ENCODE measurements at regions not wholly inside any gene's neighbourhood (a gene's known extent, or its start where the extent isn't known, plus 50 kb on each side); places are given as distances from the start of the nearest gene placed in this dataset.

GRCh38 chr7:46177821-46178220, 256.7 kb upstream of the IGFBP3 start:
- Histone ChIP-seq H3K36me3 (no peaks in the 10 kb centered on the region), H3K9me3 (no peaks in the 10 kb centered on the region), H3K27me3 (replicated peaks; ENCODE audit: insufficient read depth) (no peaks in the 10 kb centered on the region), H3K27ac (no peak overlapping the region), H3K4me3 (no peak overlapping the region), H3K4me1 (replicated peaks) (no peaks in the 10 kb centered on the region)
- DNase-seq (ENCODE audit: low spot score): no peak
- WGBS: 95% methylated on average over 2 of the region's 2 CpGs
- TF ChIP-seq, protein P1, sequence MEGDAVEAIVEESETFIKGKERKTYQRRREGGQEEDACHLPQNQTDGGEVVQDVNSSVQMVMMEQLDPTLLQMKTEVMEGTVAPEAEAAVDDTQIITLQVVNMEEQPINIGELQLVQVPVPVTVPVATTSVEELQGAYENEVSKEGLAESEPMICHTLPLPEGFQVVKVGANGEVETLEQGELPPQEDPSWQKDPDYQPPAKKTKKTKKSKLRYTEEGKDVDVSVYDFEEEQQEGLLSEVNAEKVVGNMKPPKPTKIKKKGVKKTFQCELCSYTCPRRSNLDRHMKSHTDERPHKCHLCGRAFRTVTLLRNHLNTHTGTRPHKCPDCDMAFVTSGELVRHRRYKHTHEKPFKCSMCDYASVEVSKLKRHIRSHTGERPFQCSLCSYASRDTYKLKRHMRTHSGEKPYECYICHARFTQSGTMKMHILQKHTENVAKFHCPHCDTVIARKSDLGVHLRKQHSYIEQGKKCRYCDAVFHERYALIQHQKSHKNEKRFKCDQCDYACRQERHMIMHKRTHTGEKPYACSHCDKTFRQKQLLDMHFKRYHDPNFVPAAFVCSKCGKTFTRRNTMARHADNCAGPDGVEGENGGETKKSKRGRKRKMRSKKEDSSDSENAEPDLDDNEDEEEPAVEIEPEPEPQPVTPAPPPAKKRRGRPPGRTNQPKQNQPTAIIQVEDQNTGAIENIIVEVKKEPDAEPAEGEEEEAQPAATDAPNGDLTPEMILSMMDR (IDR thresholded peaks at IDR 0.05): no peak
- TF ChIP-seq POLR2A (IDR thresholded peaks at IDR 0.05) (no peak), POLR2AphosphoS5 (IDR thresholded peaks at IDR 0.05) (no peak)
- intact Hi-C loops (cut with DNase I): no loop called here

DNA sequence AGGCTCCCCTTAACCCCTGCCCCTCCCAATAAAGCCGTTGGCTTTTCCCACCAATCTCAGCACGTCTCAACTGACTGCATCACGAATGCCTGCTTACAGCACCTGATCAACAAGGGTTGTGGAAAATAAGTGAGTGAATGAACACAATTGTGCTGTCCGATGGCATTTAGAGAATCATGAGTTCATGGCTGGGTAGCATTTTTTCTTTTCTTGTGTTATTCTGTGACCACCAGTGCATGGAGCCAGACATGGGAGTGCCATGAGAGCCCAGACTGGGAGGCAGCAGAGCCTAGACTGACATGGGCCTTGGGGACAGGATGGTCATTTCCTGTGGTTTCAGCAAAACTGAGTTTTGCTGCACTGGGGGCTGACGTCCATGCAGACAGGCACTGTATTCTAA, 254.1 kb upstream of the IGFBP3 start:
- DNase-seq (ENCODE audit: low spot score): no peak
- TF ChIP-seq, protein P1 (IDR thresholded peaks at IDR 0.05): no peak
- no peak for TF ChIP-seq POLR2A (IDR thresholded peaks at IDR 0.05)
- TF ChIP-seq POLR2AphosphoS5 (IDR thresholded peaks at IDR 0.05): no peak
- H3K9me3 ChIP-seq: no peaks in the 10 kb centered on the region
- no peak overlapping the region for H3K4me3 ChIP-seq
- H3K27ac ChIP-seq: no peak overlapping the region
- intact Hi-C loops (cut with DNase I): no loop called here
- 73% methylated on average over 5 of the region's 5 CpGs for WGBS
- no peaks in the 10 kb centered on the region for H3K27me3 ChIP-seq (replicated peaks; ENCODE audit: insufficient read depth)
- H3K36me3 ChIP-seq: no peaks in the 10 kb centered on the region
- no peaks in the 10 kb centered on the region for H3K4me1 ChIP-seq (replicated peaks)

- intact Hi-C loops (cut with DNase I): no loop called here
- 15% methylated on average over 2 of the region's 2 CpGs for WGBS
- Histone ChIP-seq H3K9me3 (no peaks in the 10 kb centered on the region), H3K4me3 (no peak overlapping the region), H3K4me1 (replicated peaks) (no peaks in the 10 kb centered on the region), H3K27me3 (replicated peaks; ENCODE audit: insufficient read depth) (no peaks in the 10 kb centered on the region), H3K36me3 (no peaks in the 10 kb centered on the region), H3K27ac (no peak overlapping the region)
- DNase-seq (ENCODE audit: low spot score): no peak
- no peak for TF ChIP-seq POLR2A (IDR thresholded peaks at IDR 0.05)
- TF ChIP-seq, protein P1 (IDR thresholded peaks at IDR 0.05): no peak
- no peak for TF ChIP-seq POLR2AphosphoS5 (IDR thresholded peaks at IDR 0.05)
Observed at GRCh38 chr7:46174196-46174580, 253.1 kb upstream of the IGFBP3 start.

DNA sequence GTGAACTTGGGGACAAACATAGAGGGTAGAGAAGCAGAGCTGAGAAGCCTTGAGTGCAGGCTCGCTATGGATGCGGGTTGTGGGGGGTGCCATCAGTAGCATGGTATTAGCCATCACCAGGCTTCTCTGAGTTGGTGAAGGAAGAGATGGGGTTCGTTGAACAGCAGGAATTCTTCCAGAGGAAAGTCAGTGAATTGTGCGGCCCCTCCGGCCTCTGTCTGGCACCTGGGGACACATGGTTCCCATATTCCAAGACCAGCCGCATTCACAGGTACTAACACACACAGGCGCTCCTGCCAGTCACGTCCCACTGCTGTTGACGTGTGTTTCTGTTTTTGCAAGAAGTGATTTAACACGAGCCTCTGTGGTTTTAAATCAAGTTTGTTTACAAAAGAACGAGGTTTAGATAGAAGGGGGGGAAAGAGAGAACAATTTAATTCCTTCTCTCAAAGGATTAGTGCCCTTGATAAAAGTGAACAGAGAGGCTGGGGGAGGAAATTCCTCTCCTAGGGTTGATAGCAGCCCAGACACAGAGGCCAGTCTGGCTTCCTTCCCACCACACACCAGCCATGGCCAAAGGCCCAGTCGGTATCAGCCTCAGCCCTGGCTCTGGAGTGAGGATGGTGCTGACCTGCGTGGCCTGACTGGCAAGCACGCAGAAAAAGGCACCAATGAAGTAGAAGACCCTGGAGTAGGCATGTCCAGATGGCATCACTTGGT, 252.6 kb upstream of the IGFBP3 start:
- no peak overlapping the region for H3K4me3 ChIP-seq
- H3K36me3 ChIP-seq: no peaks in the 10 kb centered on the region
- no peaks in the 10 kb centered on the region for H3K9me3 ChIP-seq
- no peaks in the 10 kb centered on the region for H3K4me1 ChIP-seq (replicated peaks)
- TF ChIP-seq, protein P1 (IDR thresholded peaks at IDR 0.05): no peak
- TF ChIP-seq POLR2A (IDR thresholded peaks at IDR 0.05): no peak
- no peak for TF ChIP-seq POLR2AphosphoS5 (IDR thresholded peaks at IDR 0.05)
- H3K27me3 ChIP-seq (replicated peaks; ENCODE audit: insufficient read depth): no peaks in the 10 kb centered on the region
- H3K27ac ChIP-seq: no peak overlapping the region
- 44% methylated on average over 14 of the region's 14 CpGs for WGBS
- DNase-seq (ENCODE audit: low spot score): no peak
- intact Hi-C loops (cut with DNase I): no loop called here

DNA sequence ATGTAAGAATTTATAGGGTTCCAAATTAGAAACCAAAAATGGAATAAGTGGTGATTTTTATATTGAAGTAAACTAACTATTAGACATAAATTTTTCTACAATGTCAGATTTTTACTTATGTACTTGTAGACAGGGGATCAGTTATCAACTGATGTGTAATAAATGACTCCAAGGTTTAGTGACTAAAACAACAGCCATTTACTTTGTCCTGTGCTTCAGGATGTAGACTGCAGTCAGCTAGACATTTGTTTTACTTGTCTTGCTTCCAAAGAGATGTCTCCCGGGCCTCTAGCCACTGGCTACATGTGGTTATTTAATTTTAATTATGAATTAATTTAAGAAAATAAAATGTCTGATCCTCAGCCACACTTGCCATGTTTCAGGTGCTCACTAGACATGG, 249.7 kb upstream of the IGFBP3 start:
- WGBS: 59% methylated on average over 1 of the region's 1 CpG
- intact Hi-C loops (cut with DNase I): no loop called here
- no peak for TF ChIP-seq POLR2A (IDR thresholded peaks at IDR 0.05)
- no peak for TF ChIP-seq POLR2AphosphoS5 (IDR thresholded peaks at IDR 0.05)
- TF ChIP-seq, protein P1 (IDR thresholded peaks at IDR 0.05): no peak
- Histone ChIP-seq H3K9me3 (no peaks in the 10 kb centered on the region), H3K4me1 (replicated peaks) (no peaks in the 10 kb centered on the region), H3K27me3 (replicated peaks; ENCODE audit: insufficient read depth) (no peaks in the 10 kb centered on the region), H3K27ac (no peak overlapping the region), H3K36me3 (no peaks in the 10 kb centered on the region), H3K4me3 (no peak overlapping the region)
- no peak for DNase-seq (ENCODE audit: low spot score)
